HG03520 (cell line): ENCODE measurements at regions not wholly inside any gene's neighbourhood (a gene's known extent, or its start where the extent isn't known, plus 50 kb on each side); places are given as distances from the start of the nearest gene placed in this dataset.

Experiments
- ATAC-seq: cut with Tn5 transposase; IDR thresholded peaks from one replicate; pipeline ENCODE4 v1.9.1; 2021; ENCODE audit warnings: mild to moderate bottlenecking, moderate library complexity; ENCODE audit not compliant: unreplicated experiment

- ATAC-seq = peak; percentile 90
Observed at GRCh38 chr6:164927288-164928056, 381.9 kb downstream of the C6orf118 start.

- no peak for ATAC-seq
Observed at GRCh38 chr6:164926686-164927085, 382.7 kb downstream of the C6orf118 start.

GRCh38 chr6:164925681-164926530, 383.5 kb downstream of the C6orf118 start:
- no peak for ATAC-seq

GRCh38 chr6:164924674-164925073, 384.7 kb downstream of the C6orf118 start:
- ATAC-seq = no peak

GRCh38 chr6:164917211-164917610, 392.2 kb downstream of the C6orf118 start:
- ATAC-seq = no peak

GRCh38 chr6:164916087-164916486, 393.3 kb downstream of the C6orf118 start:
- no peak for ATAC-seq

GRCh38 chr6:164911873-164912580, 397.4 kb downstream of the C6orf118 start:
- no peak for ATAC-seq

- no peak for ATAC-seq
Observed at GRCh38 chr6:164911151-164911550, 398.3 kb downstream of the C6orf118 start.

- ATAC-seq = no peak
Observed at GRCh38 chr6:164906766-164907165, 402.6 kb downstream of the C6orf118 start.

- no peak for ATAC-seq
Observed at GRCh38 chr6:164905311-164905710, 404.1 kb downstream of the C6orf118 start.

- no peak for ATAC-seq
Observed at GRCh38 chr6:164898412-164898811, 411.0 kb downstream of the C6orf118 start.

- ATAC-seq = no peak
Observed at GRCh38 chr6:164897523-164898235, 411.7 kb downstream of the C6orf118 start.

GRCh38 chr6:164889980-164890379, 419.4 kb downstream of the C6orf118 start:
- no peak for ATAC-seq

GRCh38 chr6:164887660-164888059, 421.7 kb downstream of the C6orf118 start:
- ATAC-seq = no peak

GRCh38 chr6:164882236-164882635, 427.2 kb downstream of the C6orf118 start:
- ATAC-seq = no peak

- ATAC-seq = no peak
Observed at GRCh38 chr6:164871783-164872182, 437.6 kb downstream of the C6orf118 start.

- ATAC-seq = no peak
Observed at GRCh38 chr6:164870164-164870563, 439.2 kb downstream of the C6orf118 start.

GRCh38 chr6:164861967-164862366, 447.4 kb downstream of the C6orf118 start:
- ATAC-seq = no peak

- ATAC-seq = no peak
Observed at GRCh38 chr6:164859816-164860215, 449.6 kb downstream of the C6orf118 start.

GRCh38 chr6:164856138-164856537, 453.3 kb downstream of the C6orf118 start:
- no peak for ATAC-seq

- ATAC-seq = no peak
Observed at GRCh38 chr6:164855281-164855680, 454.1 kb downstream of the C6orf118 start.
